SK-N-SH (cell line): ENCODE measurements at regions not wholly inside any gene's neighbourhood (a gene's known extent, or its start where the extent isn't known, plus 50 kb on each side); places are given as distances from the start of the nearest gene placed in this dataset.

Experiments
- CTCF ChIA-PET: fragments of 300-600, 350-600 bp; formaldehyde crosslinking; extraction: SDS; loops from one replicate; lab custom pipeline; 2021; lab: Yijun Ruan, JAX
- POLR2A ChIA-PET: fragments of 350-600 bp; sonication (Branson Sonifier 250); formaldehyde crosslinking; extraction: SDS; loops from one replicate; lab custom pipeline; 2020; ENCODE audit warnings: antibody characterized with exemption, inconsistent platforms; lab: Yijun Ruan, JAX
- DNase-seq: peaks from one replicate; pipeline ENCODE4 v3.0.0; 2012
- H2AFZ ChIP-seq: fragments of 200-600 bp; sonication (generic); 2 replicates; pipeline ENCODE4 v1.8.1; 2016; ENCODE audit warnings: antibody characterized with exemption, mild to moderate bottlenecking, low read depth
- H3F3A ChIP-seq: fragments of 200-600 bp; sonication (generic); replicated peaks from 2 replicates; pipeline ENCODE3; 2016; ENCODE audit warnings: antibody characterized with exemption, mild to moderate bottlenecking; ENCODE audit not compliant: insufficient read depth
- H3K27ac ChIP-seq, 2 experiments: fragments of 200-500 bp in 1 of 2; fragments of 200-600 bp in 1 of 2; sonication (Bioruptor generic) in 1 of 2; sonication (generic), shearing (Covaris generic) in 1 of 2; 2 replicates each; pipeline versions ENCODE4 v1.5.1 to v1.6.1; 2014 to 2016; ENCODE audit warnings: low read depth in 2 of 2, inconsistent platforms in 1 of 2, low read length in 1 of 2, mild to moderate bottlenecking in 1 of 2, mixed read lengths in 1 of 2
- H3K27me3 ChIP-seq: fragments of 200-600 bp; sonication (generic), shearing (Covaris generic); 2 replicates; pipeline ENCODE4 v1.6.1; 2016; ENCODE audit warnings: mixed run types; ENCODE audit not compliant: insufficient read depth
- H3K36me3 ChIP-seq, 2 experiments: fragments of 200-500 bp in 1 of 2; fragments of 200-600 bp in 1 of 2; sonication (Bioruptor generic) in 1 of 2; sonication (generic) in 1 of 2; replicated peaks in 1 of 2; 2 replicates each; pipeline versions ENCODE3 to v1.5.1; 2014 to 2016; ENCODE audit warnings: low read length in 1 of 2, mild to moderate bottlenecking in 1 of 2; ENCODE audit not compliant: insufficient read depth in 2 of 2, control insufficient read depth in 1 of 2
- H3K4me1 ChIP-seq, 2 experiments: fragments of 200-500 bp in 1 of 2; fragments of 200-600 bp in 1 of 2; sonication (Bioruptor generic) in 1 of 2; sonication (generic), shearing (Covaris generic) in 1 of 2; 2 replicates each; pipeline versions ENCODE4 v1.5.1 to v1.6.1; 2014 to 2016; ENCODE audit warnings: low read depth in 1 of 2, low read length in 1 of 2, mixed run types in 1 of 2; ENCODE audit not compliant: insufficient read depth in 2 of 2, control insufficient read depth in 1 of 2
- H3K4me2 ChIP-seq: fragments of 200-600 bp; sonication (generic), shearing (Covaris generic); 2 replicates; pipeline ENCODE4 v1.6.1; 2017; ENCODE audit warnings: mixed run types
- H3K4me3 ChIP-seq, 2 experiments: fragments of 200-500 bp in 1 of 2; fragments of 200-600 bp in 1 of 2; sonication (Bioruptor generic) in 1 of 2; sonication (generic), shearing (Covaris generic) in 1 of 2; 2 replicates each; pipeline versions ENCODE4 v1.5.1 to v1.8.1; 2014 to 2016; ENCODE audit warnings: low read depth in 2 of 2, inconsistent platforms in 1 of 2, low read length in 1 of 2, mild to moderate bottlenecking in 1 of 2, mixed read lengths in 1 of 2, moderate library complexity in 1 of 2
- H3K79me2 ChIP-seq: fragments of 200-600 bp; sonication (generic); 2 replicates; pipeline ENCODE4 v1.8.1; 2017; ENCODE audit warnings: mild to moderate bottlenecking; ENCODE audit not compliant: insufficient read depth
- H3K9ac ChIP-seq: fragments of 200-600 bp; sonication (generic); 2 replicates; pipeline ENCODE4 v1.6.1; 2017; ENCODE audit warnings: mixed run types
- H3K9me2 ChIP-seq: fragments of 200-600 bp; sonication (generic); 2 replicates; pipeline ENCODE4 v1.6.1; 2017; ENCODE audit warnings: mixed run types
- H3K9me3 ChIP-seq: fragments of 200-600 bp; sonication (generic); 2 replicates; pipeline ENCODE4 v1.6.1; 2017; ENCODE audit warnings: mixed run types, mild to moderate bottlenecking, moderate library complexity
- H4K20me1 ChIP-seq: fragments of 200-600 bp; sonication (generic); 2 replicates; pipeline ENCODE4 v1.6.1; 2017; ENCODE audit warnings: mild to moderate bottlenecking, mixed run types; ENCODE audit not compliant: insufficient read depth
- CTCF ChIP-seq: fragments of 200-600 bp; sonication (generic); IDR thresholded peaks from 2 replicates; pipeline ENCODE4 v1.6.1; 2017; ENCODE audit warnings: antibody characterized with exemption, mild to moderate bottlenecking, moderate library complexity
- FOSL2 ChIP-seq: IDR thresholded peaks from 2 replicates; pipeline ENCODE4 v1.4.0; 2012; ENCODE audit warnings: low read depth, mild to moderate bottlenecking, moderate library complexity, borderline replicate concordance
- FOXM1 ChIP-seq: IDR thresholded peaks from 2 replicates; pipeline ENCODE4 v1.4.0; 2012; ENCODE audit warnings: low read depth, mild to moderate bottlenecking
- GABPA ChIP-seq: IDR thresholded peaks from 2 replicates; pipeline ENCODE4 v1.4.0; 2012; ENCODE audit warnings: low read depth, mild to moderate bottlenecking
- GATA2 ChIP-seq: sonication (generic); formaldehyde crosslinking; IDR thresholded peaks from 2 replicates; pipeline ENCODE4 v1.5.0; 2020; ENCODE audit warnings: mild to moderate bottlenecking, missing genetic modification reagents
- JUND ChIP-seq: IDR thresholded peaks from 2 replicates; pipeline ENCODE4 v1.4.0; 2012
- MEF2A ChIP-seq: IDR thresholded peaks from 2 replicates; pipeline ENCODE4 v1.4.0; 2012; ENCODE audit warnings: low read depth, borderline replicate concordance
- MXI1 ChIP-seq: IDR thresholded peaks from 2 replicates; pipeline ENCODE4 v1.6.1; 2012; ENCODE audit warnings: mild to moderate bottlenecking, low read depth, low read length, improper control_type of control experiment
- PBX3 ChIP-seq: IDR thresholded peaks from 2 replicates; pipeline ENCODE4; 2012
- POLR2AphosphoS5 ChIP-seq: IDR thresholded peaks from 2 replicates; pipeline ENCODE4 v1.6.1; 2012; ENCODE audit warnings: low read depth, low read length
- REST ChIP-seq: IDR thresholded peaks from 2 replicates; pipeline ENCODE4 v1.6.1; 2012; ENCODE audit warnings: mild to moderate bottlenecking, low read depth, low read length, moderate library complexity
- RFX5 ChIP-seq: IDR thresholded peaks from 2 replicates; pipeline ENCODE4 v1.6.1; 2012; ENCODE audit warnings: mild to moderate bottlenecking, improper control_type of control experiment, low read length
- RXRA ChIP-seq: IDR thresholded peaks from 2 replicates; pipeline ENCODE4 v1.4.0; 2012; ENCODE audit warnings: low read depth, mild to moderate bottlenecking, borderline replicate concordance
- SMC3 ChIP-seq: IDR thresholded peaks from 2 replicates; pipeline ENCODE4 v1.6.1; 2012; ENCODE audit warnings: low read depth, low read length, improper control_type of control experiment
- TAF1 ChIP-seq: IDR thresholded peaks from 2 replicates; pipeline ENCODE4 v1.6.1; 2012; ENCODE audit warnings: low read depth, mild to moderate bottlenecking, low read length, moderate library complexity, borderline replicate concordance
- TEAD4 ChIP-seq: IDR thresholded peaks from 2 replicates; pipeline ENCODE4 v1.4.0; 2012; ENCODE audit warnings: mild to moderate bottlenecking, borderline replicate concordance; ENCODE audit not compliant: insufficient read depth
- YY1 ChIP-seq: IDR thresholded peaks from 2 replicates; pipeline ENCODE4 v1.4.0; 2012; ENCODE audit warnings: low read depth, mild to moderate bottlenecking
- ZBTB33 ChIP-seq: IDR thresholded peaks from 2 replicates; pipeline ENCODE4 v1.4.0; 2012; ENCODE audit warnings: low read depth, borderline replicate concordance
- whole genome bisulfite sequencing: methylation state at CpG from one replicate; pipeline ENCODE4 v1.1.6; 2017; ENCODE audit warnings: low lambda C conversion rate; 5-methylcytosine and 5-hydroxymethylcytosine counted together

GRCh38 chr18:44537526-44537925 lies 143.2 kb upstream of the SETBP1 start (continued):
- TF ChIP-seq SMC3 (no peak), ZBTB33 (0 out of 2 replicates have a peak, but pooled peaks have one; percentile 75), RFX5 (no peak)
- TF ChIP-seq, all 33 proteins: peak for 16

GRCh38 chr18:44539926-44540325 lies 140.8 kb upstream of the SETBP1 start:
- H3K9me2 ChIP-seq: no peaks in the 10 kb centered on the region
- no peak overlapping the region for H3K27ac ChIP-seq
- no peak overlapping the region for H3K4me2 ChIP-seq
- peaks cover 15% of the 10 kb centered on the region for H3F3A ChIP-seq
- no peaks in the 10 kb centered on the region for H3K36me3 ChIP-seq
- no peaks in the 10 kb centered on the region for H3K79me2 ChIP-seq
- H3K27me3 ChIP-seq: no peaks in the 10 kb centered on the region
- no peaks in the 10 kb centered on the region for H4K20me1 ChIP-seq
- H3K9ac ChIP-seq: no peak overlapping the region
- whole genome bisulfite sequencing: 76% methylated on average over 3 of the region's 3 CpGs
- H3K4me1 ChIP-seq: peaks cover 3 to 10% of the 10 kb centered on the region in 2 experiments; a peak in 3 of 4 replicates
- no peaks in the 10 kb centered on the region for H3K9me3 ChIP-seq
- no peak overlapping the region for H2AFZ ChIP-seq
- no peak overlapping the region for H3K4me3 ChIP-seq
- no peak for TF ChIP-seq FOXM1
- no peak for TF ChIP-seq GABPA
- TF ChIP-seq TEAD4: no peak
- TF ChIP-seq RFX5: no peak
- no peak for TF ChIP-seq REST
- no peak for TF ChIP-seq MXI1
- TF ChIP-seq FOSL2: no peak
- no peak for TF ChIP-seq TAF1
- TF ChIP-seq CTCF: no peak
- no peak for TF ChIP-seq RXRA
- TF ChIP-seq PBX3: no peak
- no peak for TF ChIP-seq MEF2A
- TF ChIP-seq POLR2AphosphoS5: no peak
- TF ChIP-seq JUND: no peak
- TF ChIP-seq GATA2: no peak
- no peak for TF ChIP-seq YY1
- TF ChIP-seq, all 33 proteins: peak for 0
- POLR2A ChIA-PET: no interaction called here
- CTCF ChIA-PET: no interaction called here
- DNase-seq: no peak
